ENCODE measurements at regions not wholly inside any gene's neighbourhood (a gene's known extent, or its start where the extent isn't known, plus 50 kb on each side); places are given as distances from the start of the nearest gene placed in this dataset.

GRCh38 chr14:71589609-71590008 is 342.6 kb upstream of the RGS6 start:
- no peaks in the 10 kb centered on the region for H3K9me3 Mint-ChIP-seq
- H3K27ac Mint-ChIP-seq = no peak overlapping the region
- ATAC-seq = no peak
- peaks cover 22% of the 10 kb centered on the region for H3K4me1 Mint-ChIP-seq
- H3K27me3 Mint-ChIP-seq (ENCODE audit: low read depth) = no peaks in the 10 kb centered on the region
- TF ChIP-seq ZNF263 (CRISPR knock-in tag; IDR thresholded peaks at IDR 0.05; ENCODE audit: low read depth) = no peak
- no peak for TF ChIP-seq GABPB1 (CRISPR knock-in tag; IDR thresholded peaks at IDR 0.05)
- no peak for TF ChIP-seq EMX1 (CRISPR knock-in tag; IDR thresholded peaks at IDR 0.05)
- no peak overlapping the region for H3K4me3 Mint-ChIP-seq
- H3K36me3 Mint-ChIP-seq = 0 out of 2 replicates have a peak, but pooled peaks cover 3% of the 10 kb centered on the region
- DNase-seq (ENCODE audit: low spot score) = no peak
- POLR2A ChIA-PET = no interaction called here
- CTCF ChIA-PET = interaction anchor here (0.6 kb wide), 1 partner anchor 610 kb away, joined by 3 read pairs; no protein-coding TSS in a partner anchor

- H3K4me1 Mint-ChIP-seq = peaks cover 22% of the 10 kb centered on the region
- POLR2A ChIA-PET = no interaction called here
- no peaks in the 10 kb centered on the region for H3K27me3 Mint-ChIP-seq (ENCODE audit: low read depth)
These were observed 342.1 kb upstream of the RGS6 start for GRCh38 chr14:71590131-71590530.

More at GRCh38 chr14:71590131-71590530, 342.1 kb upstream of the RGS6 start:
- ATAC-seq (no peak), DNase-seq (ENCODE audit: low spot score) (no peak)
- H3K4me3 Mint-ChIP-seq = no peak overlapping the region
- TF ChIP-seq OVOL2 (CRISPR knock-in tag; IDR thresholded peaks at IDR 0.05; ENCODE audit: borderline replicate concordance) (no peak), USF2 (CRISPR knock-in tag; IDR thresholded peaks at IDR 0.05) (no peak), ZNF532 (CRISPR knock-in tag; IDR thresholded peaks at IDR 0.05; ENCODE audit: borderline replicate concordance) (no peak), ZNF138 (CRISPR knock-in tag; conservative IDR thresholded peaks at IDR 0.05) (no peak), CREB1 (CRISPR knock-in tag; IDR thresholded peaks at IDR 0.05) (no peak), RORB (CRISPR knock-in tag; IDR thresholded peaks at IDR 0.05) (no peak), CREM (CRISPR knock-in tag; IDR thresholded peaks at IDR 0.05) (no peak), NR3C1 (CRISPR knock-in tag; conservative IDR thresholded peaks at IDR 0.05; ENCODE audit: low read depth) (no peak), MXD4 (CRISPR knock-in tag; IDR thresholded peaks at IDR 0.05; ENCODE audit: borderline replicate concordance) (no peak), NFYB (CRISPR knock-in tag; conservative IDR thresholded peaks at IDR 0.05; ENCODE audit: low read depth) (no peak), AR (CRISPR knock-in tag; IDR thresholded peaks at IDR 0.05) (no peak), ESRRA (CRISPR knock-in tag; IDR thresholded peaks at IDR 0.05; ENCODE audit: borderline replicate concordance) (no peak), ZNF423 (CRISPR knock-in tag; IDR thresholded peaks at IDR 0.05) (no peak)
- no peak overlapping the region for H3K27ac Mint-ChIP-seq
- CTCF ChIA-PET = interaction anchor here (0.6 kb wide), 1 partner anchor 610 kb away, joined by 3 read pairs; no protein-coding TSS in a partner anchor
- H3K9me3 Mint-ChIP-seq = no peaks in the 10 kb centered on the region
- 0 out of 2 replicates have a peak, but pooled peaks cover 3% of the 10 kb centered on the region for H3K36me3 Mint-ChIP-seq

Data from WTC11 (cell line).